OCI-LY1 (cell line): ENCODE measurements at regions not wholly inside any gene's neighbourhood (a gene's known extent, or its start where the extent isn't known, plus 50 kb on each side); places are given as distances from the start of the nearest gene placed in this dataset.

Source experiments
- EZH2 ChIP-seq: fragments of 200-600 bp; sonication (generic), shearing (Covaris generic); IDR thresholded peaks from 2 replicates; pipeline ENCODE4 v1.8.0; 2017; ENCODE audit warnings: borderline replicate concordance, mixed run types, mild to moderate bottlenecking, antibody characterized with exemption, low read length, moderate library complexity, mixed read lengths
- TF ChIP-seq, protein P1 (sequence below): fragments of 200-600 bp; sonication (generic), shearing (Covaris generic); IDR thresholded peaks from 2 replicates; pipeline ENCODE4 v1.5.1; 2017; ENCODE audit warnings: mild to moderate bottlenecking, antibody characterized with exemption, low read length, moderate library complexity, mixed read lengths

GRCh38 chr5:123746683-123747360, 234.8 kb downstream of the CSNK1G3 start:
- TF ChIP-seq, protein P1, sequence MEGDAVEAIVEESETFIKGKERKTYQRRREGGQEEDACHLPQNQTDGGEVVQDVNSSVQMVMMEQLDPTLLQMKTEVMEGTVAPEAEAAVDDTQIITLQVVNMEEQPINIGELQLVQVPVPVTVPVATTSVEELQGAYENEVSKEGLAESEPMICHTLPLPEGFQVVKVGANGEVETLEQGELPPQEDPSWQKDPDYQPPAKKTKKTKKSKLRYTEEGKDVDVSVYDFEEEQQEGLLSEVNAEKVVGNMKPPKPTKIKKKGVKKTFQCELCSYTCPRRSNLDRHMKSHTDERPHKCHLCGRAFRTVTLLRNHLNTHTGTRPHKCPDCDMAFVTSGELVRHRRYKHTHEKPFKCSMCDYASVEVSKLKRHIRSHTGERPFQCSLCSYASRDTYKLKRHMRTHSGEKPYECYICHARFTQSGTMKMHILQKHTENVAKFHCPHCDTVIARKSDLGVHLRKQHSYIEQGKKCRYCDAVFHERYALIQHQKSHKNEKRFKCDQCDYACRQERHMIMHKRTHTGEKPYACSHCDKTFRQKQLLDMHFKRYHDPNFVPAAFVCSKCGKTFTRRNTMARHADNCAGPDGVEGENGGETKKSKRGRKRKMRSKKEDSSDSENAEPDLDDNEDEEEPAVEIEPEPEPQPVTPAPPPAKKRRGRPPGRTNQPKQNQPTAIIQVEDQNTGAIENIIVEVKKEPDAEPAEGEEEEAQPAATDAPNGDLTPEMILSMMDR, result no peak
- no peak for TF ChIP-seq EZH2
